Endothelial cell (in vitro differentiated cells): ENCODE measurements at regions not wholly inside any gene's neighbourhood (a gene's known extent, or its start where the extent isn't known, plus 50 kb on each side); places are given as distances from the start of the nearest gene placed in this dataset.

Experiments
- DNase-seq: peaks from one replicate; pipeline ENCODE4 v3.0.0; 2021; ENCODE audit warnings: low spot score
- H3K27ac Mint-ChIP-seq: one replicate; pipeline ENCODE4 v1.8.0; 2021; ENCODE audit warnings: mixed read lengths, inconsistent platforms; ENCODE audit not compliant: unreplicated experiment
- H3K27me3 Mint-ChIP-seq: one replicate; pipeline ENCODE4 v1.8.0; 2021; ENCODE audit warnings: mild to moderate bottlenecking, moderate library complexity, mixed read lengths, inconsistent platforms; ENCODE audit not compliant: unreplicated experiment
- H3K36me3 Mint-ChIP-seq: one replicate; pipeline ENCODE4 v1.8.0; 2021; ENCODE audit warnings: mild to moderate bottlenecking, low read depth, mixed read lengths, inconsistent platforms; ENCODE audit not compliant: unreplicated experiment
- H3K4me1 Mint-ChIP-seq: one replicate; pipeline ENCODE4 v1.8.0; 2021; ENCODE audit warnings: mild to moderate bottlenecking, mixed read lengths, inconsistent platforms; ENCODE audit not compliant: unreplicated experiment
- H3K4me3 Mint-ChIP-seq: one replicate; pipeline ENCODE4 v1.8.0; 2021; ENCODE audit warnings: mild to moderate bottlenecking, mixed read lengths, inconsistent platforms; ENCODE audit not compliant: unreplicated experiment
- H3K9me3 Mint-ChIP-seq: one replicate; pipeline ENCODE4 v1.8.0; 2021; ENCODE audit warnings: mixed read lengths, inconsistent platforms; ENCODE audit not compliant: unreplicated experiment
- TF ChIP-seq, protein P1 (sequence below): fragments of 200-600 bp; sonication (generic); IDR thresholded peaks from one replicate; pipeline ENCODE4 v1.5.0; 2021; ENCODE audit warnings: antibody characterized with exemption; ENCODE audit not compliant: unreplicated experiment

GRCh38 chr1:37347104-37347649 is 127.2 kb upstream of the ZC3H12A start:
- Mint-ChIP-seq H3K36me3 (no peaks in the 10 kb centered on the region), H3K4me1 (no peaks in the 10 kb centered on the region), H3K4me3 (no peak overlapping the region), H3K27ac (no peak overlapping the region), H3K27me3 (peaks cover 3% of the 10 kb centered on the region), H3K9me3 (no peaks in the 10 kb centered on the region)
- no peak for DNase-seq
- TF ChIP-seq, protein P1, sequence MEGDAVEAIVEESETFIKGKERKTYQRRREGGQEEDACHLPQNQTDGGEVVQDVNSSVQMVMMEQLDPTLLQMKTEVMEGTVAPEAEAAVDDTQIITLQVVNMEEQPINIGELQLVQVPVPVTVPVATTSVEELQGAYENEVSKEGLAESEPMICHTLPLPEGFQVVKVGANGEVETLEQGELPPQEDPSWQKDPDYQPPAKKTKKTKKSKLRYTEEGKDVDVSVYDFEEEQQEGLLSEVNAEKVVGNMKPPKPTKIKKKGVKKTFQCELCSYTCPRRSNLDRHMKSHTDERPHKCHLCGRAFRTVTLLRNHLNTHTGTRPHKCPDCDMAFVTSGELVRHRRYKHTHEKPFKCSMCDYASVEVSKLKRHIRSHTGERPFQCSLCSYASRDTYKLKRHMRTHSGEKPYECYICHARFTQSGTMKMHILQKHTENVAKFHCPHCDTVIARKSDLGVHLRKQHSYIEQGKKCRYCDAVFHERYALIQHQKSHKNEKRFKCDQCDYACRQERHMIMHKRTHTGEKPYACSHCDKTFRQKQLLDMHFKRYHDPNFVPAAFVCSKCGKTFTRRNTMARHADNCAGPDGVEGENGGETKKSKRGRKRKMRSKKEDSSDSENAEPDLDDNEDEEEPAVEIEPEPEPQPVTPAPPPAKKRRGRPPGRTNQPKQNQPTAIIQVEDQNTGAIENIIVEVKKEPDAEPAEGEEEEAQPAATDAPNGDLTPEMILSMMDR = no peak

GRCh38 chr1:37353871-37354270 is 120.5 kb upstream of the ZC3H12A start:
- H3K4me3 Mint-ChIP-seq = no peak overlapping the region
- H3K4me1 Mint-ChIP-seq = no peaks in the 10 kb centered on the region
- H3K27ac Mint-ChIP-seq = no peak overlapping the region
- no peaks in the 10 kb centered on the region for H3K9me3 Mint-ChIP-seq
- TF ChIP-seq, protein P1 = no peak
- no peaks in the 10 kb centered on the region for H3K36me3 Mint-ChIP-seq
- H3K27me3 Mint-ChIP-seq = peaks cover 1% of the 10 kb centered on the region
- DNase-seq = no peak

- TF ChIP-seq, protein P1 = no peak
These were observed 119.3 kb upstream of the ZC3H12A start for GRCh38 chr1:37354876-37355650.

DNA sequence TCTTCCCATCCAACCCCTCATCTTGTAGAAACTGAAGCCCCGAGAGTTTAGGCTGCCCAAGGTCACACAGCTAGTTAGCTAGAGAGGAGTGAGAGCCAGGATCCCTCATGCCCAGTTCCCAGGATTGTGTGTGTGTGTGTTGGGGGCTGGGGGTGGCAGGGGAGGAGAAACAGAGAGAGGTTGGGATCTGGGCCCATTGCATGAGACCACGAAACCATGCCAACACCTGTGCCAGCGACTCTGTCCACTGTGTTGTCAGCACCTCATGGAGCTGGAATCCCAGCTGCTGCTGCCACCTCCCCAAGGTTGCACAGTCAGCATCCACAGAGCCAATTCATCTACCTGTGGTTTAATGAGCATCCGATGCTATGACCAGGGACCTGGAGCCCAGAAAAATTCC is 115.4 kb upstream of the ZC3H12A start:
- Mint-ChIP-seq H3K27me3 (peaks cover 2% of the 10 kb centered on the region), H3K4me3 (no peak overlapping the region), H3K9me3 (no peaks in the 10 kb centered on the region), H3K4me1 (no peaks in the 10 kb centered on the region), H3K27ac (no peak overlapping the region), H3K36me3 (no peaks in the 10 kb centered on the region)
- TF ChIP-seq, protein P1 = no peak
- no peak for DNase-seq

More at GRCh38 chr1:37354876-37355650, 119.3 kb upstream of the ZC3H12A start:
- Mint-ChIP-seq H3K27me3 (peaks cover 1% of the 10 kb centered on the region), H3K4me3 (no peak overlapping the region), H3K36me3 (no peaks in the 10 kb centered on the region), H3K27ac (no peak overlapping the region), H3K4me1 (no peaks in the 10 kb centered on the region), H3K9me3 (no peaks in the 10 kb centered on the region)
- no peak for DNase-seq

- H3K9me3 Mint-ChIP-seq = no peaks in the 10 kb centered on the region
- TF ChIP-seq, protein P1 = no peak
- H3K27me3 Mint-ChIP-seq = peaks cover 2% of the 10 kb centered on the region
- DNase-seq = no peak
- no peaks in the 10 kb centered on the region for H3K4me1 Mint-ChIP-seq
- no peak overlapping the region for H3K27ac Mint-ChIP-seq
- H3K36me3 Mint-ChIP-seq = no peaks in the 10 kb centered on the region
- H3K4me3 Mint-ChIP-seq = no peak overlapping the region
These were observed 114.4 kb upstream of the ZC3H12A start for GRCh38 chr1:37360011-37360410.
